Tibial nerve (tissue), 4 donors: ENCODE measurements at regions not wholly inside any gene's neighbourhood (a gene's known extent, or its start where the extent isn't known, plus 50 kb on each side); places are given as distances from the start of the nearest gene placed in this dataset.

ENCODE experiments used
- DNase-seq, 2 donors: peaks; one replicate each; pipeline ENCODE4 v3.0.0-alpha.2; 2019; ENCODE audit warnings: low spot score in 2 of 2
- H3K27ac ChIP-seq, 4 donors: fragments of 200-600 bp; sonication (generic) in 3 of 4; one replicate each; pipeline ENCODE4 v1.5.1; 2017 to 2019; ENCODE audit warnings: mild to moderate bottlenecking in 1 of 4
- H3K27me3 ChIP-seq, 2 donors: fragments of 200-600 bp; sonication (generic) in 1 of 2; one replicate each; pipeline versions ENCODE4 v1.5.1 to v1.6.0; 2017 to 2019
- H3K36me3 ChIP-seq, 3 donors: fragments of 200-600 bp; sonication (generic); one replicate each; pipeline ENCODE4 v1.5.1; 2018 to 2019
- H3K4me1 ChIP-seq, 4 donors: fragments of 200-600 bp; sonication (generic) in 3 of 4; one replicate each; pipeline ENCODE4 v1.5.1; 2017 to 2019
- H3K4me3 ChIP-seq, 4 donors: fragments of 200-600 bp; sonication (generic) in 3 of 4; one replicate each; pipeline ENCODE4 v1.5.1; 2017 to 2019; ENCODE audit warnings: mild to moderate bottlenecking in 1 of 4, moderate library complexity in 1 of 4
- H3K9me3 ChIP-seq, 4 donors: fragments of 200-600 bp; sonication (generic) in 3 of 4; one replicate each; pipeline ENCODE4 v1.5.1; 2017 to 2019
- CTCF ChIP-seq, 5 experiments: fragments of 200-600 bp in 3 of 5; fragments of 450-650 bp in 2 of 5; sonication (generic) in 3 of 5; IDR thresholded peaks; one replicate each; pipeline ENCODE4 v1.5.1; 2016 to 2019; ENCODE audit warnings: antibody characterized with exemption in 5 of 5, mild to moderate bottlenecking in 3 of 5, moderate library complexity in 2 of 5
- EP300 ChIP-seq, 2 donors: sonication (generic); formaldehyde crosslinking; IDR thresholded peaks; one replicate each; pipeline ENCODE4 v1.6.1; 2017; ENCODE audit warnings: antibody characterized with exemption in 2 of 2, mild to moderate bottlenecking in 1 of 2
- POLR2A ChIP-seq, 2 donors: fragments of 450-650 bp; IDR thresholded peaks; one replicate each; pipeline ENCODE4 v1.6.1; 2017; ENCODE audit warnings: antibody characterized with exemption in 2 of 2, mild to moderate bottlenecking in 2 of 2, moderate library complexity in 2 of 2
- WGBS, 2 donors: methylation state at CpG; one replicate each; pipeline ENCODE4 v1.1.5; 2018; 5-methylcytosine and 5-hydroxymethylcytosine counted together

DNA sequence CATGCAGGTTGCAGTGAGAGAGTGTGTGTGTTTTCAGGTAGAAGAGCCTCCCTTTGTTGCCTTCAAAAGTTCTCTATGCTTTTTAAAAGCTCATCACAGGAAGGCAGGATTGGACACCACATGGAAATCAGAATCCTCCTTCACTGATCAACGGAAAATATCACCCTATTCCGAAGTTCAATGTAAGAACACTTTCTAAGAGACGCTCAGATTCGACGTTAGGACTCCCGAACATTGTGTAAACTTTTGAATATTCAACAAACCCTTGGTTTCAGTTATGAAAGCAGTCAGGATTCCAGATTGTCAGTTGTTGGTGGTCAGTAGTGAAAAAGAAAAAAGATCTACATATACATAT, 561.4 kb upstream of the ID2 start:
- Histone ChIP-seq H3K4me3 (no peak overlapping the region), H3K27ac (peak overlapping the region in 1 of 4 donors; percentile 45), H3K36me3 (no peaks in the 10 kb centered on the region), H3K27me3 (no peaks in the 10 kb centered on the region), H3K9me3 (no peaks in the 10 kb centered on the region), H3K4me1 (peaks cover 0 to 32% (median 0%) of the 10 kb centered on the region in 4 donors)
- no peak for DNase-seq
- 53 to 63% methylated on average over 6 of the region's 6 CpGs for WGBS, 2 donors
- TF ChIP-seq CTCF (IDR thresholded peaks at IDR 0.05) (no peak), EP300 (IDR thresholded peaks at IDR 0.05) (no peak), POLR2A (IDR thresholded peaks at IDR 0.05) (no peak)

- no peaks in the 10 kb centered on the region for H3K9me3 ChIP-seq
- H3K27me3 ChIP-seq, result no peaks in the 10 kb centered on the region
- WGBS, 2 donors, result 78 to 85% methylated on average over 10 of the region's 10 CpGs
- H3K27ac ChIP-seq, result no peak overlapping the region
- no peak for DNase-seq
- no peak overlapping the region for H3K4me3 ChIP-seq
- H3K4me1 ChIP-seq, result peaks cover 0 to 32% (median 0%) of the 10 kb centered on the region in 4 donors
- TF ChIP-seq CTCF (IDR thresholded peaks at IDR 0.05) (no peak), EP300 (IDR thresholded peaks at IDR 0.05) (no peak), POLR2A (IDR thresholded peaks at IDR 0.05) (no peak)
- H3K36me3 ChIP-seq, result no peaks in the 10 kb centered on the region
These were observed 560.6 kb upstream of the ID2 start for GRCh38 chr2:8121022-8121825.

- Histone ChIP-seq H3K4me3 (no peak overlapping the region), H3K27me3 (no peaks in the 10 kb centered on the region), H3K9me3 (no peaks in the 10 kb centered on the region), H3K36me3 (no peaks in the 10 kb centered on the region), H3K27ac (peak overlapping the region in 2 of 4 donors; percentile 12 to 39), H3K4me1 (peaks cover 0 to 32% (median 0%) of the 10 kb centered on the region in 4 donors)
- TF ChIP-seq CTCF (IDR thresholded peaks at IDR 0.05) (no peak), POLR2A (IDR thresholded peaks at IDR 0.05) (no peak), EP300 (IDR thresholded peaks at IDR 0.05) (peak in 1 of 2 donors; percentile 39)
- 72 to 86% methylated on average over 5 of the region's 5 CpGs for WGBS, 2 donors
- DNase-seq, result no peak
These were observed 559.9 kb upstream of the ID2 start for GRCh38 chr2:8121826-8122513.

- WGBS, 2 donors, result 75 to 79% methylated on average over 7 of the region's 7 CpGs
- peak overlapping the region in 2 of 4 donors; percentile 12 to 39 for H3K27ac ChIP-seq
These were observed 559.3 kb upstream of the ID2 start for GRCh38 chr2:8122520-8122919.

More at GRCh38 chr2:8122520-8122919, 559.3 kb upstream of the ID2 start:
- Histone ChIP-seq H3K9me3 (no peaks in the 10 kb centered on the region), H3K4me1 (peaks cover 0 to 32% (median 0%) of the 10 kb centered on the region in 4 donors), H3K27me3 (no peaks in the 10 kb centered on the region), H3K36me3 (no peaks in the 10 kb centered on the region), H3K4me3 (no peak overlapping the region)
- TF ChIP-seq EP300 (IDR thresholded peaks at IDR 0.05) (no peak), POLR2A (IDR thresholded peaks at IDR 0.05) (no peak), CTCF (IDR thresholded peaks at IDR 0.05) (no peak)
- no peak for DNase-seq
